ENCODE measurements at regions not wholly inside any gene's neighbourhood (a gene's known extent, or its start where the extent isn't known, plus 50 kb on each side); places are given as distances from the start of the nearest gene placed in this dataset.

GRCh38 chr2:467101-467500, 179.2 kb upstream of the ALKAL2 start:
- TF ChIP-seq TAF1 (IDR thresholded peaks at IDR 0.05; ENCODE audit: borderline replicate concordance, low read depth, low read length) (no peak), BCL11A (IDR thresholded peaks at IDR 0.05; ENCODE audit: low read depth, low read length) (no peak), BCLAF1 (IDR thresholded peaks at IDR 0.05) (no peak), EP300 (IDR thresholded peaks at IDR 0.05; ENCODE audit: borderline replicate concordance in 1 of 2, control insufficient read depth in 1 of 2, low read depth in 2 of 2, low read length in 2 of 2) (no peak), HDAC6 (IDR thresholded peaks at IDR 0.05; ENCODE audit: unreplicated experiment) (no peak), MTA3 (IDR thresholded peaks at IDR 0.05; ENCODE audit: borderline replicate concordance, low read length) (no peak), USF2 (IDR thresholded peaks at IDR 0.05; ENCODE audit: borderline replicate concordance, low read depth, low read length) (no peak), STAT3 (IDR thresholded peaks at IDR 0.05; ENCODE audit: low read depth, low read length) (no peak), MYC (IDR thresholded peaks at IDR 0.05; ENCODE audit: insufficient read depth, insufficient read length, insufficient replicate concordance, low read length, severe bottlenecking) (no peak), SRF (IDR thresholded peaks at IDR 0.05; ENCODE audit: low read depth in 2 of 2, low read length in 2 of 2) (no peak), CTCF (IDR thresholded peaks at IDR 0.05 in 2 of 3, conservative IDR thresholded peaks at IDR 0.05 in 1 of 3; ENCODE audit: control insufficient read depth in 2 of 3, extremely low read depth in 1 of 3, insufficient read depth in 1 of 3, low read depth in 3 of 3, low read length in 3 of 3) (no peak), ZNF384 (IDR thresholded peaks at IDR 0.05; ENCODE audit: borderline replicate concordance, low read depth, low read length) (no peak), TCF12 (IDR thresholded peaks at IDR 0.05; ENCODE audit: low read depth, low read length) (no peak), JUND (IDR thresholded peaks at IDR 0.05; ENCODE audit: low read depth, low read length) (no peak)

Data from GM12878 (cell line).